Tongue (tissue), 1 donor: ENCODE measurements at regions not wholly inside any gene's neighbourhood (a gene's known extent, or its start where the extent isn't known, plus 50 kb on each side); places are given as distances from the start of the nearest gene placed in this dataset.

ENCODE experiments used
- DNase-seq: peaks from one replicate; pipeline ENCODE4 v3.0.0-alpha.2; 2015

DNA sequence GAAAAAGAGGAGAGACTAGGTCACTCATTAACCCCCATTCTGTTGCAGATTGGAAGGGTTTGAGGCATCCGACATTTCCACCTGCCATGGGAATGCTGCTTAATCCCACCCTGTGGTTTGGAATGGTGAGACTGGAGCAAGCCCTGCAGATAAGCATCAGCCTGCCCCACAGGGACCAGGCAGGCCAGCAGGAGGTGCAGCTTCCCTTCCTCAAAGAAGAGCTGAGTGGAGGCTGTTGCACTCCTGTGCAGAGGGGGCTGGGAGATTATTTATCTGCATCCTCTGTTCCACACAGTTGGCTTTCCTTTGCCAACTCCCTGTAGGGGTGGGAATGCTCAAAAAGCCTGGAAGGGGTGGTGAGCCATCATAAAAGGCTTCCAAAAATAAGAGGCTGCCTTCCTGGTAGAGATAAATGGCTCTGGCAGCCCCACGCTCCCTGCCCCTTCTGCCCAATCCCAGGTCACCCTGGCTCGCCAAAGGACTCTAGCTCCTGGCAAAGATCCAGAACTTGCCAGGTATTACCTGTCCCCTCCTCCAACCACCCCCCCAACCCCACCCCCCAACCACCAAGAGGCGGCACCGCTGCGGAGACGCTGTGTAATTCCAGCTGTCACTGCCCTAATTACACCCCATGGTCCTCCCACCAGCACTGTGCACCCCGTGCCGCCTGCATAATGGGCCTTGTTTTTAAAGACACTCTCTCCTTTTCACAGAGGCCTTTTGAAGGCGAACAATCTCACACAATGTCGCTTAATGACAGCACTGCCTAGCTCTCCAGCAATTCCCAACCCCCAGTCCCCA lies 83.0 kb upstream of the ZC3H12A start:
- no peak for DNase-seq

DNA sequence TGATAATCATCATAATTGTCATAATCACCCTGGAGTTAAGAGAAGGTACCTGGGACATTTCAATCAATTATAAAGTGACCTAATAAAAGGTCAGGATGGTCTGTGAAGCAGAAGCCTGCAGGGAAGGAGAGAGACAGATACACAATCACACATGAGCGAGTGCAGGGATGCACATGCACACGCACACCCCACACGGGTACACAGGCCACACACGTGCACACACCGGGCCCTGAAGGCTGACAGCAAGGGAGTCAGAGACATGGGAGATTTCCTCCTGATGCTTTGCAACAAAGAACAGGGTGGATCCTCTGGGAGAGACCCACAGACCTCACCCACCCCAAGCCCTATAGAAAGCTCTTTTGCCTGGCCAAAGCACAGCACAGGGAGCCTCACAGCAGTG lies 82.3 kb upstream of the ZC3H12A start:
- DNase-seq = no peak

DNA sequence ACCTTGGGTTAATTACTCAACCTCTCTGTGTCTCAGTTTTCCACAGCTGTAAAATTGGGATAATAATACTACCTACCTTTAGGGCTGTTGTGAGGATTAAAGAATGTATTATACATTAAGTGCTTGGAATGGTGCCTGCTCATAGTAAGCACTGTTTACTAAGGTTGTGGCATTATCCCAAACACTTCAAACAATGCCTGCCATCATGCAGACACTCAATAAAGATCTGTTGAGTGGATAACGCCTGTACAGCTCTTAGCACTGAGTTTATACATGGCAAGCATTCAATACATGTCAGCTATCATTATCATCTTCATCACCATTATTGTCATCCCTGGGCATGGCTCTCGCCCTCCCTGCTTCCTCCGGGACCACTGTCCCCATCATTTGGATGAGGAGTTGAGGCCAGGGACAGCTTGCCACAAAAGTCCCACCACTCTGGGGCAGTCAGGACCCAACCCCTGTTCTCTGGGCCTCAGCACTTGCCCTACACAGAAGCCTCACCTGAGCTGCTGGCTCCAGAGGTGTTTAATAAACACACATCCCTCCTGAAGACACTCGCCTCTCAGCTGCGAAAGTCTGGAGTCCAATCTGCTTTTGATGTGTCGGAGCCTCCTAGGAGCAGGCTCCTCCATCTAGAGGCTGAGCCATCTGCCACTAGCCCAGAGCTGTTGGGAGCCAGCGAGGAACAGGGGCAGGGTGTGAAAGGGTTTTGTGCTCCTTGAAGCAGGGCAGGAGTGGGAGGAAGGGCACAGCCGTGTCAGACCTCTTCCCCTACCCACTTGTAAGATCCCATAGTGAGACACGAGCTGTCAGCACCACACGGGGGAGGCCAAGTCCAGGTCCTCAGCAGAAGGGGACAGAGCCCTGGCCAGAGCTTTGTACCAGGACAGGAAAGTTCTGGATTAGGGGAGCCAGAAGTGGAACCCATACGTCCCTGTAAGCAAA lies 80.9 kb upstream of the ZC3H12A start:
- DNase-seq = no peak

DNA sequence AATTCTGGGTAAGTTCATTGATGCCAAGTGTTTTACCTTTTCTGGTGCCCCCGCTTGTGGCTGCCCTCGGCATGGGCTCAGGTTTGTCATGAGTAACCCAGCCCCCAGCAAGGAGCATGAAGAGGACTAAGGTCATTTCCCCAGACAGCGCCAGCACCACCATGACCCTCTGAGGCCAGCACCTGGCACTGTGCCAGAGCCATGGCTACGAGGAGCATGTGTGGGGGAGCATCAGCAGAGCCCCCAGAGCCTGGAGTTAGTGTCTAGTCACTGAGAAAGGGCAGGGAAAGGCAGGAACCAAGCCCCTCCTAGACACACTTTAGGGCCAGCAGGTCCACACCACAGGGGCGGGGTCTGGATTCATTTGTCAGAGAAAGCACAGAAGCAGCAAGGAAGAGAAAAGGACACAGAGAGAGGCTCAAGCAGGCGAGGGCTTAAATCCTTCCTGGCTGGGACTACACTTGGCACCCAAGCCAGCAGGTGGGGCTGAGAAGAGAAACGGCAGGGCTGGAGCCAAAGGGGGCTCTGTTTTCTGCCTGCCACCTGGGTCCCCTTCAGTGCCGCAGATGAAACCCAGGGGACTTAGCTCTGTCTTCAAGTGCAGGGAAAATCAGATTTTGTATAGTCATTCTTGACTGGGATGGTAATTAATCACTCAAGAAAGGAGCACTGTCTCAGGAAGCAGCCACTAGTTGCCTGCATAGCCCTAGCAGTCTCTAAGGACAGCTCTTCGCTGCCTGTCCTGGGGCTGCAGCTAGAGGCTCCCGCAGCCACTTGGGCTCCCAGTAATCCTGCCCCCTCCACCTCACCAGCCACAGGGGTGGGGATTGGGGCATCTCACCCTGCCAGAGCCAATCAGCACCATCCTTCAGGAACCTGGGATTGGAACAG lies 79.6 kb upstream of the ZC3H12A start:
- DNase-seq = no peak

DNA sequence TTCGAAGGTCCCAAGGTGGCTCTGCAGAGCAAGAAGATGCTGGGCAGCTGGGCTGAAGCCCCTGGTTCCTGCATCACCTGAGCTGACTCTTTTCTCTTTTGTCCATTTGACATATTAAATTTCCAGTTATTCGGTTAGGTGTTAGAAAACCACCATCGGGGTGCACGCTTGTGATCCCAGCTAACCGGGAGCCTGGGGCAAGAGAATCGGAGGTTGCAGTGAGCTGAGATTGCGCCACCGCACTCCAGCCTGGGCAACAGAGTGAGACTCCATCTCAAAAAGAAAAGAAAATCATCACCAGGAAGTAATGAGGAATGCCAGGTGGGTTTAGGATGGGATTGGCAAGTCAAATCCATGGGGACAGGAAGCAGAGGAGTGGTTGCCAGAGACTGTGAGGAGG lies 76.3 kb upstream of the ZC3H12A start:
- DNase-seq = no peak

DNA sequence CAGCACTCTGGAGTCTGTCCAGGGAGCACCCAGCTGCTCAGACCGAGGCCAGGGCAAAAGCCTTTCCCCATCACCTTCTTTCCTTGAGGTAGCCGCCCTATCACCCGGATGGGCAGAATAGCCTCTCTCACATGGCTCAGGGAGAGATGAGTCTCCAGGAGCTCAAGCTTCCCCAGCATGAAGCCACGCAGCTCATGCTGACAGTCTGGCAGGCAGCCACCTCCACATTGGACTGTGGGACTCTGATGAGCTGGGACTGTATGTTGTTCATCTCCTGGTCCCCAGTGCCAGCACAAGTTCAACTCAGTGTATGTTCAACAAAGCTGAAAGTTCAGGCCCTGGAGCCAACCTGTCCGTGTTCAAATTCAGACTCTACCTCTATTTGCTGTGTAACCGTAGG lies 75.2 kb upstream of the ZC3H12A start:
- DNase-seq = no peak

DNA sequence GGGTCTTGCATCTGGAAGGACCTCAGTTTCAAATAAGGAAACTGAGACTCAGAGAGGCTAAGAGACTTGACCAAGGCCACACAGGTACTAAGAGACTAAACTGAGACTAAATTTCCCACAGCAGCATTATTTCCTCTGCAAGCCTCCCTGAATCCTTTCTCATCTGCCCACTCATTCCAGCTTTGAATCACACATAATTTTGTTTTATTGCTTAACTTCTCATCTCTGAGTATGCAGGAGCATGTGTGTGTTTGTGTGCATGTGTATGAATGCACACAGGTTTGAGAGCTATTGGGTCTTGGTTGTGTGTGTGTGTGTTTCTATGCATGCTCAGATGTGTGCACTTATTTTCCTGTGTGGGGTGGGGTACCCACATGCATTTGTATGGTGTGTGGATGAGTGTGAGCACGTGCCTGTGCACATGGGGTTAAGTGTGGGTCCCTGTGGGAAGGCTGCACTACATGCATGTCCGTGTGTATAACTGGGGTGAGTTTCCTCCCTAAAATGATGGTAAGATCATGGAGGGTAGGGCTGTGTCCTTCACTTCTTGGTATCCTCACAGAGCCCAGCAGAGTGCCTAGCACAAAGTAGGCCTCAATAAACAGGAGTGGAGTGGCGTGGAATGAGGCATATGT lies 74.4 kb upstream of the ZC3H12A start:
- no peak for DNase-seq

DNA sequence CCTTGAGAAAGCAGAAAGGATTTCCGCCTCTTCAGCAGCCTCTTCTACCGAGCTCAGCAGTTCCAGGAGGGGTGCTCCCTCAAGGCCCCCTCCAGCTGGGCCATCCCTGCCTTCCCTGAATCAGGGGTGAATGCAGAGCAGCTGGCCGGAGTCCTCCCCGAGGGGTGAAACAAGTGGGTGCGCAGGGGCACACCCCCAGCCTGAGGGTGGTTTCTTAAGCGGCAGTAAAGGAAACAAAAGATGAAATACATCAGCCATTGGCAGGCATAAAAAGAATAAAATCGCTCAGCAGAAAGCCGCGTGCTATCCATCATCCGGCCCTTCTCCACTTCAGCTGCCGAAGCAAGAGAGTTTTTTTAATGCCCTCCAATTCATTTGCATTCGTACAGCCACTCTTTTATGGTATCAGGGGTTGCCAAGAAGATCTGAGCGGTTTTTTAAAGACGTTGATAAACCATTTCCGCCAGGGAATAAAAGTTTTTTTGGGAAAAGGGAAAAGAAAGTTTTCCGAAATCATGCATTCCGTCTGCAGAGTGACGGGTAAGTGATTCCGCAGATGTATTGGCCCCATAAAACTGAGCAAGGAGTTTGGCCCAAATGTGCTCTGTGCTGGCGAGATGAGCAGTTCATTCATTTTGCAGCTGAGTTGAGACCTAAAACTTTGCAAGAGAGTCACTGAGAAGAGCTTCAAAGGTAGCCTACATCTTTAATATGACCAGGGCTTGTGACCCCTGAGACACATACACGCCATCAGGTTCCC lies 73.7 kb upstream of the ZC3H12A start:
- peak; percentile 8 for DNase-seq

DNA sequence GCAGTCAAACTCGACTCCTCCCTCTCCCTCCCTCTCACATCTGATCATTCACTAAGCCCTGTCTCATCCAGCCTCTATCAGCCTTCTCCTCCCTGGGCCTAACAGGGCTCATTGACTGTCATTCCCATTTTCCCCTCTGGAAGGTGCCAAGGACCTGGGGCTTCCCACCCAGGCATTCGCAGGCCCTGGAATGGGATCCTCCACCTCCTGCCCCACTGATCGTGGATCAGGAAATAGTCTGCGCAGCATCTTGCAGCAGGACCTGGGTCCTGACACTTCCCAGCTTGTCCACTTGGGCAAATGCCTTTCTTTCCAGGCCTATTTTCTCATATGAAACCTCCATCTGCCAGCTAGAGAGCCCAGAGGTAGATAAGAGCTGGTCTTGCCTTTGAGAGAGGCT lies 71.2 kb upstream of the ZC3H12A start:
- no peak for DNase-seq

DNA sequence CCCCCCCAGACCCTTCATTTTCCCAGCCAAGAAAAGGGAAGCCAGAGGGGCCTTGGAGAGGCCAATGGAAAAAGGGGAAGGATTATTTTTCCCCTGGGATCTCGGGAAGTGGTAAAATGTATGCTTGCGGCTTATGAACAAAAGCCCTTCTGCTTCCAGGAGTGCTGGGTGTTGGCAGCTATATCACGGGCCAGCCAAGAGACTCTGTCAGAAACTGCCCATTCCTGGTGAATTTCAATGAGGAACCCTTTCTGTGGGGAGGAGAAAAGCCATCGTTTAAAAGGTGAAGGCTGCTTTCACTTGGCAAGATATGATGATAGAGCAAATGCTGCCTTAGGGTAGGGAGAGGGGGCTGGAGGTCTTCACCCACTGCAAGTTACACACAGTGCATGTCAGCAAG lies 69.7 kb upstream of the ZC3H12A start:
- no peak for DNase-seq

DNA sequence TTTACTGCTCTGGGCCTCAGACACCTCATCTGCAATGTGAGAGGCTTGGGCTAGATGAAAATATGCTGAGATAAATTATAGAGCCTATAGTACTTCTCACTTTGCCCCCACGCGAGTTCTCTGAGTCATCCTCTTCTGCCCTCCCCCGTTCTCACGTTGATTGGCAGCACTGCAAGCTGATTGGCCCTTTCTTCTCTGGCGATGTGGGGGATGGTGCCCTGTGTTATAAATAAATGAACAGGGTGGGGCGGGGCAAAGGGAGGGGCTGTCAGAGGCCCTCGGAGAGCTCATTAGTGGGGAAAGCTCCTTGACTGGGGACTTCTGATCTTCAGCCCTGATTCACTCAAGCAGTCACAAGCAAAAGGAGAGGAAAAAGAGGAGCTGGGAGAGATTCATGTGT lies 64.3 kb upstream of the ZC3H12A start:
- DNase-seq = no peak

DNA sequence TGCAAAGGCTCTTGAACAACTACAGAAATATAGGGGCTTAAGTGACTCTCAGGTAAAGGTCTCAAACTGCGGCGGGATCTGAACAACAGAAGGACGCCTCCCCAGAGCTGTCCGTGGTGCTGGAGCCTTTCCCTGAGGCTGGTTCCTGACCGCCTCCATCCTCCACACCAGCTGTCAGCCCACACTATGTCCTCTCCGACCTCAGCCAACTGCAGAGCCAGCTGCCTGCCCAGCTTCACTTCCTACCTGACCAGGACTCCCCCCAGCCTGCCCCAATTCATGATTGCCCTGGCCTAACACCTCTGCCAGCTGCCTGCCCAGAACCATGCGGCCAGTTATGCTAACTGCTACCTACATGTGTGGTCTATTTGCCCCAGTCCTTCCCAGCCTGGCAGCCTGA lies 63.6 kb upstream of the ZC3H12A start:
- peak; percentile 62 for DNase-seq

DNA sequence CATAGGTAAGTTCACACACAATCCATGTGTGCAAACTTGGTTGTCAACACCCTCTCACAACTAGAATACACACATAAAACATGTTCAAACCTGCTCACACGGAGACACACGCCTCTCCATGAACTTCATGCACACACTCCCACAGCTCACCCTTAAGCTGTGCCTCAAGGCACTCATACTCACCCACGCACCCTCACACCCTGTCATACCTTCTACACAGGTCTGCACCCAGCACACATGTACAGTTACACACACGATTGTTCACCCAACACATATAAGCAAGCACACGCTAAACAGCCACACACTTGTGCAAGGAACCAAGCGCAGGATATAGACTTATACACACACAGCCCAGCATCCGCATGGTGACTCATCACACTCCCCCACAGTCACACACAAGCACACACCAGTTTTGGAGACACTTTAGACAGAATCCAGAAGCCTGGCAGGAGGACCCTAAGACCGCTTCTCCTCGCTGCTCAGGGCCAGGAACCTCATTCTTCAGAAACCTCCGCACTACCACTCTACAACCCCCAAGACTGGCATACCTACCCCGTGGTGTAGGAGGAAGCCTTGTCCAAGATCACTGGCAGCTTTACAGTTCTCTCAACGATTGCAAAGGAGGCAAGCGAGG lies 58.7 kb upstream of the ZC3H12A start:
- no peak for DNase-seq

DNA sequence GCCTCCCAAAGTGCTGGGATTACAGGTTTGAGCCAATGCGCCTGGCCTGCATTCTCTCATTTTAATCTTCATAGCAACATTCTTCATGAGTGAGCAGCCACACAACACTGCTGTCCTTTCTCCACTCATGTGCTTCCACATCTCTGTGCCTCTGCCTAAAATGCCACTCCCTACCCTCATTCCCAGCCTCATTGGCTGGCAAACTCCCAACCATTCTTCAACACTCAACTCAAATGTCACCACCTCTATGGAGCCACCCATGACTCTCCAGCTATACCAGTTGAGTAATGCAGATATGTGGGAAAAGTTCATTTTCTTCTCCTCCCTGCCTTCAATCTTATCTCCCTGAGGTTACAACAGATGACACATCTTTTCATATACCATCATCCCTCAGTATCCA lies 53.9 kb upstream of the ZC3H12A start:
- DNase-seq = no peak

DNA sequence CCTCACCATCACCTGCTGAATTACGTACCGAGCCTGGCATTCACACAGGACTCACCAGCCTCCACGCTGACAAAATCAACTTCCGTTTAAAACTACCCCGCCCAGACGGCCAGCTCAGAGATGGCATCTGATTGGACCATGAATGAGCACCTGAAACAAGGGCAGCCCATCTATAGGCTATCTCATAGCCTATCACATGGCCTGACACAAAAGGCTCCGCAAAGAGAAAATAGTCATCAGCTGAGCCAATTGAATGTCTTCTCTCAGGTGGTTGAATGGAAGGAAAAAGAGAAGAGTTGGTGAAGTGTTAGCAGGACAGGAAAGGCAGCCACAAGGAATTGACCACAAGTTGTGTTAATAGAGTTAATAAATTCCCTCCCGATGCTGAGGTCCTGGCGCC lies 50.6 kb upstream of the ZC3H12A start:
- no peak for DNase-seq

DNA sequence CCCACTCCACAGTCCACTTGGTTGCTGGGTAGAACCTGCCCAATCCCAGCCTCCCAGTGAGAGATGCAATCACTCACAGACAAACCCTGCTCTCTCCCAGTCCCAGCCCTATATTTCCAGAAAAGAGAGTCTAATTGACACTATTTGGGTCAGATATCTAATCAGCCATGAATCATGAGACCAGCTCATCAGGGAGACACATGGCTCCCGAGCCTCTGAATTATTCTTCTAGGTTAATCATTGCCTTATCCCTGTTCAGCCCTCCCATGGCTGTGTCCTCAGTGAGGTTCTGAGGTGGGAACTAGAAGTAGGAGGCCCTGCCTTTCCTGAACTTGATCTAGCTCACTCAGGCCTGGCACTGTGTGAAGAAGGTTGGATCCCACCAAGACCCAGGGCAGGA lies 49.9 kb upstream of the ZC3H12A start:
- DNase-seq = no peak
